ENCODE measurements at regions not wholly inside any gene's neighbourhood (a gene's known extent, or its start where the extent isn't known, plus 50 kb on each side); places are given as distances from the start of the nearest gene placed in this dataset.

DNA sequence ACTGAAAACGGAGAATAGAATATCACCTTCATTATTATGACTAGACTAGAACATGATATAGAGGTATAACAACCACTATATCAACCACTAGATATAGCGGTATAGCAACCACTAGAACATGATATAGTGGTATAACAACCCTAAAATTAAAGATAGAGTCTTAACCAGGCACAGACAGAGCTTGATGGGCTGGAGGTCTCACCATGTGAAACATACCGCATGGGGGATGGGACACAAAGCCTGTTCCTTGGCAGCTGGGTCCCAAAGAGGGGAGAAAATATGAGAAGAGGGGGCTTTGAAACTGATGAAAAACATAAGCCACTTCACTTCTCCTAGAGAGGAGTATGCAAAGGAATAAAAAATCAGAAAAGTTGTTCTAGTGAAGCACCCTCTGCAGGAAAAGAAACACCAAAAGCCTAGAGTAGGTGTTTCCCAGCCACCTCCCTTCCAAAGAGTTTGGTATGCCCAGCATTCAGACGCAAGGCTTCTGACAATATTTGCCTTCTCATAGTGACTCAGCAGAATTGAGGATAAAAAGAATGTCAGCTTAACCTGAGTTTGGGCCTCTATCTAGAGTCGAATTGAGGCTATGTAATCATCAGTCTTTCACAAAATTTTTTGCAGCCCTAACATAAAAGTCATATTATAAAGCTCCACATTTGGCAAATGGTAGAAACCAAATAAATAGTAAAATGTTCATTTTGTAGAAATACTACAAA is 316.4 kb downstream of the NOVA1 start:
- Histone ChIP-seq H3K36me3 (no peaks in the 10 kb centered on the region), H3K27me3 (no peaks in the 10 kb centered on the region), H3K9me3 (no peaks in the 10 kb centered on the region), H3K4me1 (peaks cover 0 to 18% (median 0%) of the 10 kb centered on the region in 3 donors), H3K4me3 (no peak overlapping the region), H3K27ac (peak overlapping the region in 1 of 4 donors; percentile 32)
- WGBS, 2 donors (ENCODE audit: low coverage in 1 of 2): 61 to 70% methylated on average over 2 to 5 of the region's 5 CpGs
- ATAC-seq: peak; percentile 55
- no peak for TF ChIP-seq POLR2A (IDR thresholded peaks at IDR 0.05)
- TF ChIP-seq, protein P1, sequence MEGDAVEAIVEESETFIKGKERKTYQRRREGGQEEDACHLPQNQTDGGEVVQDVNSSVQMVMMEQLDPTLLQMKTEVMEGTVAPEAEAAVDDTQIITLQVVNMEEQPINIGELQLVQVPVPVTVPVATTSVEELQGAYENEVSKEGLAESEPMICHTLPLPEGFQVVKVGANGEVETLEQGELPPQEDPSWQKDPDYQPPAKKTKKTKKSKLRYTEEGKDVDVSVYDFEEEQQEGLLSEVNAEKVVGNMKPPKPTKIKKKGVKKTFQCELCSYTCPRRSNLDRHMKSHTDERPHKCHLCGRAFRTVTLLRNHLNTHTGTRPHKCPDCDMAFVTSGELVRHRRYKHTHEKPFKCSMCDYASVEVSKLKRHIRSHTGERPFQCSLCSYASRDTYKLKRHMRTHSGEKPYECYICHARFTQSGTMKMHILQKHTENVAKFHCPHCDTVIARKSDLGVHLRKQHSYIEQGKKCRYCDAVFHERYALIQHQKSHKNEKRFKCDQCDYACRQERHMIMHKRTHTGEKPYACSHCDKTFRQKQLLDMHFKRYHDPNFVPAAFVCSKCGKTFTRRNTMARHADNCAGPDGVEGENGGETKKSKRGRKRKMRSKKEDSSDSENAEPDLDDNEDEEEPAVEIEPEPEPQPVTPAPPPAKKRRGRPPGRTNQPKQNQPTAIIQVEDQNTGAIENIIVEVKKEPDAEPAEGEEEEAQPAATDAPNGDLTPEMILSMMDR (IDR thresholded peaks at IDR 0.05): no peak
- TF ChIP-seq POLR2AphosphoS5 (IDR thresholded peaks at IDR 0.05): no peak
- TF ChIP-seq EP300 (IDR thresholded peaks at IDR 0.05): no peak

DNA sequence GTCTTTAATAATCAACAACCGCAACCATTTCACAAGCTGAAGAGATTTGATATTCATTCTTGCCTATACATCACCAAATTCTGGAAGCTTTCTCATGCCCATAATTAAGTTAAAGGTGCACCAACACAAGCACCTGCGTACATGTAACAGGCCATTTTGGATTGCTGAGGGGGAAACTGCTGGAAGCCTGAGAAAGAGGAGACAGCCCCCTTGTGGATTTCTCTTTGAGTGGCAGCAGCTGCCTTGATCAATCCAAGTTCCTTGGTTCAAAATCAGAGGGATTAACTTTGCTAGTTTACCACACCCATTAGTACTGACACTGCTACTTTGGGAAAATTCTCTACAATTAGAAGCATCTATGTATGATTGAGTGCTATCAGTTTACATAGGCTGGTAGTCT is 321.1 kb downstream of the NOVA1 start:
- no peak for TF ChIP-seq POLR2A (IDR thresholded peaks at IDR 0.05)
- TF ChIP-seq, protein P1 (IDR thresholded peaks at IDR 0.05): no peak
- no peak for TF ChIP-seq EP300 (IDR thresholded peaks at IDR 0.05)
- no peak for TF ChIP-seq POLR2AphosphoS5 (IDR thresholded peaks at IDR 0.05)
- WGBS, 2 donors (ENCODE audit: low coverage in 1 of 2): 94 to 100% methylated on average over 2 of the region's 2 CpGs
- Histone ChIP-seq H3K4me3 (no peak overlapping the region), H3K9me3 (no peaks in the 10 kb centered on the region), H3K27ac (no peak overlapping the region), H3K27me3 (no peaks in the 10 kb centered on the region), H3K4me1 (peaks cover 0 to 6% (median 0%) of the 10 kb centered on the region in 3 donors), H3K36me3 (no peaks in the 10 kb centered on the region)
- no peak for ATAC-seq

DNA sequence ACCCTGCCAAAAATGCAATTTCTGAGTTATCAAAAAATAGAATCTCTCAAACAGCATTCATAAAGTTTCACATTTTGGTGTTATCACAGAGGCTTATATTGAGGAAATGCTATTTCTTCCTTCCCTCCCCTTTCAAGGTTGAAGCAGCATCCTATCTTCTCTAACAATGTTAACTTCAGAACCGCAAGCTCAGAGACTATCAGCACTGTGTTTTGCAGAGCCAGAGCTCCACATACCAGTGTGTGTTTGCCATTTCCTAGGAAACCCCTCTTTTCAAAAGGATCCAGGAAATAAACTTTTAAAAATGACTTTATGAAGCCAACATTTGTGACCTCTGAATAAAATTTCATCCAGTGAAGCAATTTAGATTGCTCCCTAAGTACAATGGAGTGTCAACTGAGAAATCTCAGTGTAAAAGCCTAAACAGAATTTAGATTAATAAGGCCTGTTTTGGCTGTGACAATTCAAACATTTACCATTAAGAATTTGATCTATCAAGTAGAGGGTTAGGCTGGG is 332.6 kb downstream of the NOVA1 start:
- Histone ChIP-seq H3K4me1 (peaks cover 0 to 9% (median 3%) of the 10 kb centered on the region in 3 donors), H3K27me3 (no peaks in the 10 kb centered on the region), H3K27ac (no peak overlapping the region), H3K36me3 (no peaks in the 10 kb centered on the region), H3K9me3 (no peaks in the 10 kb centered on the region), H3K4me3 (no peak overlapping the region)
- no peak for ATAC-seq
- WGBS, 2 donors (ENCODE audit: low coverage in 1 of 2): 18 to 89% methylated on average over 1 of the region's 1 CpG
- no peak for TF ChIP-seq EP300 (IDR thresholded peaks at IDR 0.05)
- no peak for TF ChIP-seq POLR2A (IDR thresholded peaks at IDR 0.05)
- TF ChIP-seq, protein P1 (IDR thresholded peaks at IDR 0.05): no peak
- TF ChIP-seq POLR2AphosphoS5 (IDR thresholded peaks at IDR 0.05): no peak

DNA sequence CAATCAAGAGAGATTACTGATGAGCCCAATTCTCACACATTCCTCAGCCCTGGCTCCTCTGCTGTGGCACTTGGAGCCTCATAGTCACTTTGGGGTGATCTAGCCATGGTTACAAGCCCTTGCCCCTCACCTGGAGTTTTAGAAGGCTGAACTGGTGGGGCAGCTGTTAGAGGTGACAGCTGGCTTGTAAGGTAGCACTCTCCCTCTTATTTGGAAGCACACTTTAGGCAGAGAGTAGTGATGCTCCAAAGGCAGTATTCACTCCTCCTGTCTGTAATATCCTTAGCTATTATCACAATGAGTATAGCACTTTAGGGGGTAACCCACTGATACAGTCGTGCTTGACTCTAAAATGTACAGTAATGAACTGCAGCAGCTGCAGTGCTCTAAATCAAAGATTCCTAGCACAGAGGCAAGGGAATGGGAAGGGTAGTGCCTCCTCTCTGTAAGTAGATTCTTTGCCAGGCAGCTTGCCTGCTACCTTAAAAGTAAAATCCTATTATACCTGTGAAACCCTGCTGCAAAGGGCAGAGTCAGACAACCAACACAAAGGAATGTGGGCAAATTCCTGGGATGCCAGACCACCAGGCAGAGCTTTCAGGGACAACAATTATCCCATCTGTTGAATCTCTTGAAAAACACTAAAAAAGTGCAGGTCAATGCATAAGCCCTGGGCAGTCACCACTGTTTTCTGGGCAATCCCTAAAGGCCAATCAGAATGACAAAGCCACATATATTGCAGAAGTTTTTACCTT is 336.3 kb downstream of the NOVA1 start:
- H3K4me1 ChIP-seq: peaks cover 0 to 9% (median 3%) of the 10 kb centered on the region in 3 donors
- H3K27me3 ChIP-seq: no peaks in the 10 kb centered on the region
- TF ChIP-seq POLR2A (IDR thresholded peaks at IDR 0.05) (no peak), EP300 (IDR thresholded peaks at IDR 0.05) (no peak), POLR2AphosphoS5 (IDR thresholded peaks at IDR 0.05) (no peak)
- TF ChIP-seq, protein P1 (IDR thresholded peaks at IDR 0.05): no peak
- no peak overlapping the region for H3K4me3 ChIP-seq
- ATAC-seq: no peak
- 60% methylated on average over 1 of the region's 1 CpG; no CpG with 5 or more reads in 1 of the 2 donors for WGBS, 2 donors (ENCODE audit: low coverage in 1 of 2)
- H3K36me3 ChIP-seq: no peaks in the 10 kb centered on the region
- peaks cover 0 to 11% (median 0%) of the 10 kb centered on the region in 3 donors for H3K9me3 ChIP-seq
- H3K27ac ChIP-seq: no peak overlapping the region

Data from gastroesophageal sphincter (tissue), 4 donors.